Urinary bladder (tissue), 3 donors: ENCODE measurements at regions not wholly inside any gene's neighbourhood (a gene's known extent, or its start where the extent isn't known, plus 50 kb on each side); places are given as distances from the start of the nearest gene placed in this dataset.

Experiments used
- DNase-seq: peaks from one replicate; pipeline ENCODE4 v3.0.0-alpha.2; 2015; ENCODE audit errors: extremely low spot score
- H3K27ac ChIP-seq: one replicate; pipeline ENCODE4 v1.5.1; 2013; ENCODE audit warnings: low read depth, mild to moderate bottlenecking, moderate library complexity
- H3K36me3 ChIP-seq: one replicate; pipeline ENCODE4 v1.6.1; 2013; ENCODE audit warnings: mild to moderate bottlenecking, moderate library complexity; ENCODE audit not compliant: insufficient read depth
- H3K4me1 ChIP-seq: one replicate; pipeline ENCODE4 v1.6.1; 2013; ENCODE audit warnings: mild to moderate bottlenecking, moderate library complexity; ENCODE audit not compliant: insufficient read depth
- H3K4me3 ChIP-seq: one replicate; pipeline ENCODE4 v1.5.1; 2013; ENCODE audit warnings: low read depth, low read length
- WGBS: extraction: QIAGEN DNeasy Blood & Tissue Kit; methylation state at CpG from one replicate; pipeline ENCODE4 v1.1.7; 2013; 5-methylcytosine and 5-hydroxymethylcytosine counted together
- donor health status: healthy with polysubstance abuse.
- donor health status: healthy.

DNA sequence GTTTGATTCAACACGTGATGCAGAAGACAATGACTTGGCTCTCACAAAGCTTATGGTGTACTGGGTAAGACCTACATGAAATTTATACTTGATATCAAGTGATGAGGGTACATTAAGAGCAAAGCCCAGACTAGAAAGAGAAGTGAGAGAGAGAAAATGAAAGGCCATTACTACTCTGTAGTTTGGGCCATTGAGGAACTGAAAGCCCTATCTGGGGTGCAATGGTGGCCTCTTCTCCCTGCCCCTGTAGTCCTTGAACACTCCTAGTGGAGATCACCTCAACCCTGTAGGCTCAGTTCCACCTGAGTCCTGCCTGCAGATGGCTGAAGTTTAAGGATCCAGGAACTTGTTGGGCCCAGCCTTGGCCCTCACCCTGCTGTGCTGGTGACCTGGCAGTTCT, 569.8 kb upstream of the MEX3C start:
- Histone ChIP-seq H3K27ac (no peak overlapping the region), H3K4me3 (no peak overlapping the region), H3K4me1 (no peaks in the 10 kb centered on the region), H3K36me3 (no peaks in the 10 kb centered on the region)
- 64% methylated on average over 1 of the region's 1 CpG for WGBS
- DNase-seq: no peak

GRCh38 chr18:51778115-51778514, 561.9 kb upstream of the DCC start:
- Histone ChIP-seq H3K4me3 (no peak overlapping the region), H3K36me3 (no peaks in the 10 kb centered on the region), H3K4me1 (no peaks in the 10 kb centered on the region), H3K27ac (no peak overlapping the region)
- no peak for DNase-seq
- 64% methylated on average over 4 of the region's 4 CpGs for WGBS

DNA sequence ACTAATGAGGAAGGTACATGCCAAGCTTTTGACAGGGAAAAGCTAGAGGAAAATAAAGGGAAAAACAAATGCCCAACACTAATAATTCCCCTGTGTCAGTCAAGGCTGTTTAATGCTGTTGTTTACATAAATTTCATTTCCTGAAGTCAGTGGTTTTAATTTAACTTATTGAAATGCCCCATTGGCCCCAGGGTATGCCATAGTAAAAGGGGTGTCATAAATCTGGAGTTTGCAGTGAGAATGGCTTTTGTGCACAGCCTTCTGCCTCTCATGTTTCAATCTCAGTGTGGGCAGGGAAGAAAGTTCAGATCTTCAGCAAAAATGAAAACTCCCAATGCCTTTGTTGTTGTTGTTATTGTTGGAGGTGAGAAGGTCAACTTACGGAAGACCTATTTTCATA, 550.1 kb upstream of the DCC start:
- WGBS: 72% methylated on average over 1 of the region's 1 CpG
- Histone ChIP-seq H3K27ac (no peak overlapping the region), H3K4me3 (no peak overlapping the region), H3K36me3 (no peaks in the 10 kb centered on the region), H3K4me1 (no peaks in the 10 kb centered on the region)
- no peak for DNase-seq

DNA sequence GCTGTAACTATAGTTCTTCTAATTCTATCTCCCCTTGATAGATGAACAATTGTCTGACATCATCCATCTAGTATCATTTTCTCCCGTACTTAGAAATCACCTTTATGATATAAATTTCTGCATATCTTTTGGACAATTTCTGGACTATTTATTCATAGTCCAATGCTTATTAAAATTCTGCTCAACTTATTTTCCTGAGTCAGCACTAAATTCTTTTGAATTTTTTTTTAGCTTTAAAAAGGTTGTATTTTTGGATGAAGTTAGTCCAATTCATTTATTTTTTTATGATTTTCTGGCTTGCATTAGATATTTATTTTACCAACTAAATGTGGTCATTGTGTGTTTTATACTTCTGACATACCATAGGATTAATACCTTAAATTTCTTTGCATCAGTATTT, 538.5 kb upstream of the DCC start:
- Histone ChIP-seq H3K4me3 (no peak overlapping the region), H3K4me1 (no peaks in the 10 kb centered on the region), H3K27ac (no peak overlapping the region), H3K36me3 (no peaks in the 10 kb centered on the region)
- WGBS: 82% methylated on average over 1 of the region's 1 CpG
- no peak for DNase-seq

GRCh38 chr18:51802569-51803428, 537.2 kb upstream of the DCC start:
- no peak overlapping the region for H3K4me3 ChIP-seq
- no peaks in the 10 kb centered on the region for H3K36me3 ChIP-seq
- DNase-seq: peak; percentile 1
- H3K4me1 ChIP-seq: no peaks in the 10 kb centered on the region
- 89% methylated on average over 4 of the region's 4 CpGs for WGBS
- H3K27ac ChIP-seq: no peak overlapping the region

DNA sequence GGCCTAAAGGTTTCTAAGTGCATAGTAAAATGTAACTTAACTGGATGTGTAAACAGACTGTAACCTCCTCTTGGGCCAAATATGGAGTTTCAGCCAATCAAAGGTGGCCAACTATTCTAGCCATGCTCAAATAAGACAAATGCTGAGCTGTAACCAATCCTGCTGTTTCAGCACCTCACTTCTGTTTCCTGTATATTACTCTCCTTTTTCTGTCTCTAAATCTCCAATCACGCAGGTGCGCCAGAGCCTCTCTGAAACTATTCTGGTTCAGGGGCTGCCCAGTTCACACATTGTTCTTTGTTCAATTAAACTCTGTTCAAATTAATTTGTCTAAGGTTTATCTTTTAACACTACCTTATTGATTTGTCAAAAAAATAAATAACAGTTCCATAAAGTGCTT, 532.7 kb upstream of the DCC start:
- H3K4me3 ChIP-seq: no peak overlapping the region
- no peak overlapping the region for H3K27ac ChIP-seq
- DNase-seq: no peak
- 66% methylated on average over 2 of the region's 2 CpGs for WGBS
- no peaks in the 10 kb centered on the region for H3K4me1 ChIP-seq
- no peaks in the 10 kb centered on the region for H3K36me3 ChIP-seq

DNA sequence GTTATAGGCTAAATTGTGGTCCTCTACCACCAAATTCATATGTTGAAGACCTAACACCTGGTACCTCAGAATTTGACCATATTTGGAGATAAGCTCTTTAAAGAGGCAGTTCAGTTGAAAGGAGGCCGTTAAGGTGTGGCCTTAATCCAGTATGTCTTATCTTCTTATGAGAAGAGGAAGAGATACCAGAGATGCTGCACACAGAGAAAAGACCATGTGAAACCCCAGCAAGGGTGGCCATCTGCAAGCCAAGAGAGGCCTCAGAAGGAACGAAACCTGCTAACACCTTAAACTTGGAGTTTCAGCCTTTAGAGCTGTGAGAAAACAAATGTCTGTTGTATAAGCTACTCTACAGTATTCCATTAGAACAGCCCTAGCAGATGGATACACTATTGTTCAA, 528.1 kb upstream of the DCC start:
- H3K36me3 ChIP-seq: no peaks in the 10 kb centered on the region
- WGBS: 74% methylated on average over 2 of the region's 2 CpGs
- H3K4me3 ChIP-seq: no peak overlapping the region
- DNase-seq: no peak
- H3K4me1 ChIP-seq: no peaks in the 10 kb centered on the region
- no peak overlapping the region for H3K27ac ChIP-seq

- 85% methylated on average over 2 of the region's 2 CpGs for WGBS
- Histone ChIP-seq H3K4me3 (no peak overlapping the region), H3K27ac (no peak overlapping the region), H3K36me3 (no peaks in the 10 kb centered on the region), H3K4me1 (no peaks in the 10 kb centered on the region)
- DNase-seq: no peak
Measured at GRCh38 chr18:51813740-51814139, 526.3 kb upstream of the DCC start.

DNA sequence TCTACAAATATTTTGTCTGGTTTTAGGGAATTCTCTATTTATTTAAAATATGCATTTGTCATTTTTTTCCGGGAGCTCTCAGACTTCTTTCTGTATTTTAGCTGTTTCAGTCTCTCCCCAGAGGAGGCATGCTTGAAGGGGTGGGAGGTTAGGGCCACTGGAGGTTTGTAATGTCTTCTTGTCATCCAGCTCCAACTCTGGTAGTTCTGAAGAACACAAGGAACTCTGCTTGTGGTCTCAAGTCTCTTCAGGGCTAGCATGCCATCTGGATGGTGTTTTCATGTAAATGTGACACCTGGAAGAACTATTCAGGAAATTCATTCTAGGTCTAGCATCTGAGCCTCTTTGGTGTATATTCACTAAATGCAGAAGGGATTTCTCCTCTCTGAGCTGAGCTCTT, 518.4 kb upstream of the DCC start:
- Histone ChIP-seq H3K4me3 (no peak overlapping the region), H3K36me3 (no peaks in the 10 kb centered on the region), H3K4me1 (no peaks in the 10 kb centered on the region), H3K27ac (no peak overlapping the region)
- WGBS: 86% methylated on average over 1 of the region's 1 CpG
- DNase-seq: no peak

GRCh38 chr18:51824746-51825145, 515.3 kb upstream of the DCC start:
- H3K27ac ChIP-seq: no peak overlapping the region
- 30% methylated on average over 2 of the region's 2 CpGs for WGBS
- H3K36me3 ChIP-seq: no peaks in the 10 kb centered on the region
- no peak for DNase-seq
- H3K4me3 ChIP-seq: no peak overlapping the region
- no peaks in the 10 kb centered on the region for H3K4me1 ChIP-seq

GRCh38 chr18:51833850-51834249, 506.1 kb upstream of the DCC start:
- Histone ChIP-seq H3K27ac (no peak overlapping the region), H3K4me1 (no peaks in the 10 kb centered on the region), H3K36me3 (no peaks in the 10 kb centered on the region), H3K4me3 (no peak overlapping the region)
- no peak for DNase-seq
- WGBS: 67% methylated on average over 6 of the region's 6 CpGs

GRCh38 chr18:51848702-51849101, 491.3 kb upstream of the DCC start:
- Histone ChIP-seq H3K4me3 (no peak overlapping the region), H3K4me1 (no peaks in the 10 kb centered on the region)

DNA sequence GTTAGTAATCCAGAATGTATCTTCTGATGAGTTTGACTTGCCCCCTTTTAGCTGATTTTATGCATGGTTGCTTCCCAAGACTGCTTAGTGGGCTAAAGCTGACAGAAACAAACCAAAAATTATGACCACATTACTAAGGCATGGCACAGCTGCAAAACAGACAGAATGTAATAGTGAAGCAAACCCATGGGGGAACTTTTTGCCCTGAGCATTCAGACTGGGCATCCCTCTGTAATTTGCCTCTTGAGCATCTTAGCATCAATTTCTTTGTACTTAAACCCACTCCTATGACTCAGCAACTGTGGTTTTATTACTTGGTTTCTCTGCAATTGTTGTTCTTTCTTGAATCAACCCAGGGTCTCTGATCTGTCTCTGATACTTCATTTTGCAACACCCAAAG, 487.3 kb upstream of the DCC start:
- Histone ChIP-seq H3K4me1 (no peaks in the 10 kb centered on the region), H3K4me3 (no peak overlapping the region), H3K36me3 (no peaks in the 10 kb centered on the region), H3K27ac (no peak overlapping the region)
- DNase-seq: no peak

More at GRCh38 chr18:51848702-51849101, 491.3 kb upstream of the DCC start:
- WGBS: 89% methylated on average over 2 of the region's 2 CpGs
- H3K27ac ChIP-seq: no peak overlapping the region
- no peaks in the 10 kb centered on the region for H3K36me3 ChIP-seq
- no peak for DNase-seq

DNA sequence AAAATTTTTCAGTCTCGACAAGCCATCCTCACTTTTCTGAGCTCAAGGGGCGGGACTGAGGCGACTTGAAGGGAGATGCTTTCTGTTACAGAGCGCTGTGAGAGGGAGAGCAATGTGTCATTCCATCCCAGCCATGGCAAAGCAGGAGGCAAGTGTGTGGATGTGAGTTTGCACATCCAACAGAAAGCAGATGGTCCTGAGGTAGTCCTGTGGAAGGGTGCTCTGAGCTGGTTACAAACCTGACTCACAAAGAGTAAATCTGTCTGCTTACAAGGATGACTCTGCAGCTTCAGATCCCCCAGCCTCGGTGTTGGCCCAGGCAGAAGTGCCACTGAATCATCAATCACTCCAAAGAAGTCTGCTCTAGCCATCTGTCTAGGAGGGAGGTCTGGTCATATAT, 482.0 kb upstream of the DCC start:
- no peaks in the 10 kb centered on the region for H3K36me3 ChIP-seq
- WGBS: 59% methylated on average over 5 of the region's 5 CpGs
- H3K4me1 ChIP-seq: no peaks in the 10 kb centered on the region
- DNase-seq: no peak
- H3K27ac ChIP-seq: no peak overlapping the region
- no peak overlapping the region for H3K4me3 ChIP-seq

DNA sequence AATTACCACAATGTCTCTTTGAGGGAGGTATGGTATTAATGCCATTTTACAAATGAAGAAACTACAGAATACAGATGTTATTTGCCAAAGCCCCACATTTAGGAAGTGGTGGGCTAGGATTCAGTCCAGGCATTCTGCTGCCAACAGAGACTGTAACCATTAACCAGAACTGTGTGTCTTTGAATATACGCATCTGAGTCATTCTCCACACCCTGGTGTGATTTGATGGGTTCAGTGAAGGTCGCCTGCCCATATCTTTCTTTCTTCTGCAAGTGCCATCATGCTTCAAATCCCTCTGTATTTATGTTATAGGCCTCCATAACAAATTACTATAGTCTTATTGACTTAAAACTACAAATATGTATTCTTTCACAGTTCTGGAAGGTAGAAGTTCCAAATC, 479.0 kb upstream of the DCC start:
- 76% methylated on average over 2 of the region's 2 CpGs for WGBS
- H3K4me3 ChIP-seq: no peak overlapping the region
- H3K4me1 ChIP-seq: no peaks in the 10 kb centered on the region
- H3K36me3 ChIP-seq: no peaks in the 10 kb centered on the region
- H3K27ac ChIP-seq: no peak overlapping the region
- no peak for DNase-seq
